ENCODE measurements at regions not wholly inside any gene's neighbourhood (a gene's known extent, or its start where the extent isn't known, plus 50 kb on each side); places are given as distances from the start of the nearest gene placed in this dataset.

DNA sequence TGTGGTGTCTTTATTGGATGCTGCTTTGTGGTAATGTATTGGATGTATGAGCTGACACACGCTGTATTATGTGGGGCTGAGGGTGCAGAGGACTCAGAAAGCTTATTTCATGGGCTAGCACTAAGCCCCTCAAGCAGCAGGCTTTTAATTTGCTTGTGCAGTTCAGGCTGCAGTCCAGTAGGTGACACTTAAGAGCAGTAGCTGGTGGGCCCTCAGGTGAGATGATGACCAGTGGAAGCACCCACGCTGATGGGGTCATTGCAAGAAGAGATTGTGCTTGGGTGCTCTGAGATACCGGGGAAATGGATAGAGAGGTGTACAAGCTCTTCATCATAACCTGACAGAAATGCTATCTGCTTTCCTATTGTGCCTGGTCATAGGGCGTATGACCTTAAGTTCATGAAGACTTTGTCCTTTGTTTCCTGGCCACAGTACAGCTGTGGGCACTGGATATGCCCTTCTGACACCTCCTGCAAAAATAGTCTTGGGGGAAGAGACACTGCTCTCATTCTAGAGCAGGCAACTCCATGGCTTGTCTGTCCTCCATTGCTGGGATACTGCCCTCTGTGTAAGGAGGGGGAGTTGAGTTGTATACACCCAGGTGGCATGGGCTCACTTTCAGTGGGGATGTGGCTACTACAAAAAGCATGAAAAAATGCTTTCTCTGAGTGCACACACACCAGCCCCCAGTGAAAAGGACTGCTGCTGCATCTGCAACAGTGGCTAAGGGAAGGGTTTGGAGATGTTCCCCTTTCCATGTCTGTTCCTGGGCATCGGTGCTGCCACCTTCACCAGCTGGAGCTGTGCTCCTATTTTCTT, 205.7 kb upstream of the ZSWIM2 start:
- no peak for DNase-seq (ENCODE audit: low spot score in 2 of 2)
- H3K4me1 ChIP-seq: no peaks in the 10 kb centered on the region
- TF ChIP-seq, protein P1, sequence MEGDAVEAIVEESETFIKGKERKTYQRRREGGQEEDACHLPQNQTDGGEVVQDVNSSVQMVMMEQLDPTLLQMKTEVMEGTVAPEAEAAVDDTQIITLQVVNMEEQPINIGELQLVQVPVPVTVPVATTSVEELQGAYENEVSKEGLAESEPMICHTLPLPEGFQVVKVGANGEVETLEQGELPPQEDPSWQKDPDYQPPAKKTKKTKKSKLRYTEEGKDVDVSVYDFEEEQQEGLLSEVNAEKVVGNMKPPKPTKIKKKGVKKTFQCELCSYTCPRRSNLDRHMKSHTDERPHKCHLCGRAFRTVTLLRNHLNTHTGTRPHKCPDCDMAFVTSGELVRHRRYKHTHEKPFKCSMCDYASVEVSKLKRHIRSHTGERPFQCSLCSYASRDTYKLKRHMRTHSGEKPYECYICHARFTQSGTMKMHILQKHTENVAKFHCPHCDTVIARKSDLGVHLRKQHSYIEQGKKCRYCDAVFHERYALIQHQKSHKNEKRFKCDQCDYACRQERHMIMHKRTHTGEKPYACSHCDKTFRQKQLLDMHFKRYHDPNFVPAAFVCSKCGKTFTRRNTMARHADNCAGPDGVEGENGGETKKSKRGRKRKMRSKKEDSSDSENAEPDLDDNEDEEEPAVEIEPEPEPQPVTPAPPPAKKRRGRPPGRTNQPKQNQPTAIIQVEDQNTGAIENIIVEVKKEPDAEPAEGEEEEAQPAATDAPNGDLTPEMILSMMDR (IDR thresholded peaks at IDR 0.05): no peak
- TF ChIP-seq POLR2AphosphoS5 (IDR thresholded peaks at IDR 0.05): no peak
- TF ChIP-seq POLR2A (IDR thresholded peaks at IDR 0.05): no peak
- no peak overlapping the region for H3K4me3 ChIP-seq
- no peak overlapping the region for H3K27ac ChIP-seq
- H3K36me3 ChIP-seq: no peaks in the 10 kb centered on the region
- H3K9me3 ChIP-seq: no peaks in the 10 kb centered on the region
- intact Hi-C loops (cut with DNase I; ENCODE audit: low total_unique reads): no loop called here
- no peaks in the 10 kb centered on the region for H3K27me3 ChIP-seq

DNA sequence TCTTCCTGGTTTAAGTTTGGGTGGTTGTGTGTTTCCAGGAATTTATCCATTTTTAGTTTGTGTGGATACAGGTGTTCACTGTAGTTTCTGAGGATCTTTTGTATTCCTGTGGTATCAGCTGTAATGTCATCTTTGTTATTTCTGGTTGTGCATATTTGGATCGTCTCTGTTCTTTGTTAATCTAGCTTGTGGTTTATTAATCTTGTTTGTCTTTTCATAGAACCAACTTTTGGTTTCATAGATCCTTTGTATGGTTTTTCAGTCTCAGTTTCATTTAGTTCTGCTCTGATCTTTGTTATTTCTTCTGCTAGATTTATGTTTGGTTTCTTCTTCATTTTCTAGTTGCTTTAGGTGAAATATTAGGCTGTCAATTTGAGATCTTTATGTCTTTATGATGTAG, 202.4 kb upstream of the ZSWIM2 start:
- TF ChIP-seq, protein P1 (IDR thresholded peaks at IDR 0.05): no peak
- TF ChIP-seq POLR2AphosphoS5 (IDR thresholded peaks at IDR 0.05) (no peak), POLR2A (IDR thresholded peaks at IDR 0.05) (no peak)
- no peak overlapping the region for H3K4me3 ChIP-seq
- H3K27me3 ChIP-seq: no peaks in the 10 kb centered on the region
- peaks cover 0 to 17% of the 10 kb centered on the region in 2 donors for H3K9me3 ChIP-seq
- intact Hi-C loops (cut with DNase I; ENCODE audit: low total_unique reads): no loop called here
- H3K4me1 ChIP-seq: no peaks in the 10 kb centered on the region
- no peak overlapping the region for H3K27ac ChIP-seq
- H3K36me3 ChIP-seq: no peaks in the 10 kb centered on the region
- no peak for DNase-seq (ENCODE audit: low spot score in 2 of 2)

DNA sequence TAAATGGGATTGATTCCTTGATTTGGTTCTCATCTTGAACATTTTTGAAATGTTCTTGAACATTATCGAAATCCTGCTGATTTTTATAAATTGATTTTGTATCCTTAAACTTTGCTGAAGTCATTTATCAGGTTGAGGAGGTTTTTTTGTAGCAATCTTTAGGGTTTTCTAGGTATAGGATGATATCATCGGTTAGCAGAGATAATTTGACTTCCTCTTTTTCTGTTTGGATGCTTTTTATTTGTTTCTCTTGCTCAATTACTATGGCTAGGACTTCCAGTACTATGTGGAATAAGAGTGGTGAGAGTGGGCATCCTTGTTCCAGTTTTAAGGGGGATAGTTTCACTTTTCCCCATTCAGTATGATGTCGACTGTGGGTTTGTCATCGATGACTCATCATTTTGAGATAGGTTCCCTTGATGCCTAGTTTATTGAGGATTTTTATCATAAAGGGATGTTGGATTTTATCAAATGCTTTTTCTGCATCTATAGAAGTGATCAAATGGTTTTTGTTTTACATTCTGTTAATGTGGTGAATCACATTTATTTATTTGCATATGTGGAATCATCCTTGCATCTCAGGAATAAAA, 201.5 kb upstream of the ZSWIM2 start:
- H3K36me3 ChIP-seq: no peaks in the 10 kb centered on the region
- TF ChIP-seq POLR2A (IDR thresholded peaks at IDR 0.05) (no peak), POLR2AphosphoS5 (IDR thresholded peaks at IDR 0.05) (no peak)
- TF ChIP-seq, protein P1 (IDR thresholded peaks at IDR 0.05): no peak
- intact Hi-C loops (cut with DNase I; ENCODE audit: low total_unique reads): no loop called here
- H3K27me3 ChIP-seq: no peaks in the 10 kb centered on the region
- no peaks in the 10 kb centered on the region for H3K4me1 ChIP-seq
- H3K27ac ChIP-seq: no peak overlapping the region
- no peak overlapping the region for H3K4me3 ChIP-seq
- DNase-seq (ENCODE audit: low spot score in 2 of 2): no peak
- peaks cover 0 to 17% of the 10 kb centered on the region in 2 donors for H3K9me3 ChIP-seq

DNA sequence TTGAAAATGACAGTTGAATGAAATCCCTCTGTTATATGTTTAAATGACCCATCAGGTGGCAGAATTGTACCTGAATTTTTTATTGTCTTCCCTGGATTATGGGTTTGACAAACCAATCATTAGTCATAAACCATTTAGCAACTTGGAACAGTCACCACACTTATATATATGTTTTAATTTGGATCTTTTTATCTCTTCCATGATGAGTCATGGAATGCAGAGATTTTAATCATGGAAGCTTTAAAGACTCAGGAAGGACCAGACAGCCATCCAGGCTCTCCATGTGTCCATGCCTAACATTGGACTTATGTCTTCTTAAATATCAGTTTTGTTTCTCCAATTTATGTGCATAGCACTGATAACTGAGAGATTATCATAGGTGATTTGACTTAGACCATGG, 188.3 kb upstream of the ZSWIM2 start:
- Histone ChIP-seq H3K9me3 (no peaks in the 10 kb centered on the region), H3K36me3 (peaks cover 6% of the 10 kb centered on the region), H3K4me3 (no peak overlapping the region), H3K27ac (no peak overlapping the region), H3K27me3 (no peaks in the 10 kb centered on the region), H3K4me1 (no peaks in the 10 kb centered on the region)
- DNase-seq (ENCODE audit: low spot score in 2 of 2): no peak
- intact Hi-C loops (cut with DNase I; ENCODE audit: low total_unique reads): no loop called here
- TF ChIP-seq POLR2A (IDR thresholded peaks at IDR 0.05): no peak
- TF ChIP-seq, protein P1 (IDR thresholded peaks at IDR 0.05): no peak
- no peak for TF ChIP-seq POLR2AphosphoS5 (IDR thresholded peaks at IDR 0.05)

DNA sequence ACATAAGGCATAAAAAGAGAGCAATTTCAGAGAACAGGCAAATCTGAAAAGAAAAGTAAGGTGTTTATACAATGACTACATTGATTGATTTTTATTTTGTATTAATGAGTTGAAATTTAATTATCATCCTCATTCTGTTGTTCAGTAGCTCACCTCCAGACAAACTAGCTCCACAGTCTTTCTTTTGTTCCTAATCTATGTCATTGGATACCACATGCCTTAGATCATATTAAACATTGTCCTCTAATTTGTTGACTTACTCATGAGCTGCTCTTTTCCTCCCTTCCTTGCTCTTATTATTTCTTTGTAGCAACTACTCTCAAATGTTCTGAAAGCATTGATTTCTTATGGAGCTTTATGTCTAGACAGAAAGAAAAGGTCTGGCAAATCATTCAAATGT, 185.5 kb upstream of the ZSWIM2 start:
- no peak for DNase-seq (ENCODE audit: low spot score in 2 of 2)
- intact Hi-C loops (cut with DNase I; ENCODE audit: low total_unique reads): no loop called here
- H3K27me3 ChIP-seq: no peaks in the 10 kb centered on the region
- no peaks in the 10 kb centered on the region for H3K9me3 ChIP-seq
- peaks cover 6% of the 10 kb centered on the region for H3K36me3 ChIP-seq
- H3K4me1 ChIP-seq: no peaks in the 10 kb centered on the region
- no peak overlapping the region for H3K27ac ChIP-seq
- TF ChIP-seq, protein P1 (IDR thresholded peaks at IDR 0.05): no peak
- TF ChIP-seq POLR2AphosphoS5 (IDR thresholded peaks at IDR 0.05): no peak
- TF ChIP-seq POLR2A (IDR thresholded peaks at IDR 0.05): no peak
- no peak overlapping the region for H3K4me3 ChIP-seq
